HEK293T (cell line): ENCODE measurements at regions not wholly inside any gene's neighbourhood (a gene's known extent, or its start where the extent isn't known, plus 50 kb on each side); places are given as distances from the start of the nearest gene placed in this dataset.

Experiments
- ARNT ChIP-seq: fragments of 450-650 bp; IDR thresholded peaks from 2 replicates; pipeline ENCODE4 v1.6.1; 2017; ENCODE audit warnings: mild to moderate bottlenecking
- BHLHE40 ChIP-seq: fragments of 450-650 bp; IDR thresholded peaks from 2 replicates; pipeline ENCODE4 v1.6.1; 2016; ENCODE audit warnings: mild to moderate bottlenecking, moderate library complexity, borderline replicate concordance
- SP1 ChIP-seq: fragments of 450-650 bp; IDR thresholded peaks from 2 replicates; pipeline ENCODE4 v1.6.1; 2017
- TARDBP ChIP-seq: fragments of 450-650 bp; IDR thresholded peaks from 2 replicates; pipeline ENCODE4 v1.6.1; 2016
- TF ChIP-seq, protein P1 (sequence below): fragments of 450-650 bp; IDR thresholded peaks from 2 replicates; pipeline ENCODE4 v1.6.1; 2016

DNA sequence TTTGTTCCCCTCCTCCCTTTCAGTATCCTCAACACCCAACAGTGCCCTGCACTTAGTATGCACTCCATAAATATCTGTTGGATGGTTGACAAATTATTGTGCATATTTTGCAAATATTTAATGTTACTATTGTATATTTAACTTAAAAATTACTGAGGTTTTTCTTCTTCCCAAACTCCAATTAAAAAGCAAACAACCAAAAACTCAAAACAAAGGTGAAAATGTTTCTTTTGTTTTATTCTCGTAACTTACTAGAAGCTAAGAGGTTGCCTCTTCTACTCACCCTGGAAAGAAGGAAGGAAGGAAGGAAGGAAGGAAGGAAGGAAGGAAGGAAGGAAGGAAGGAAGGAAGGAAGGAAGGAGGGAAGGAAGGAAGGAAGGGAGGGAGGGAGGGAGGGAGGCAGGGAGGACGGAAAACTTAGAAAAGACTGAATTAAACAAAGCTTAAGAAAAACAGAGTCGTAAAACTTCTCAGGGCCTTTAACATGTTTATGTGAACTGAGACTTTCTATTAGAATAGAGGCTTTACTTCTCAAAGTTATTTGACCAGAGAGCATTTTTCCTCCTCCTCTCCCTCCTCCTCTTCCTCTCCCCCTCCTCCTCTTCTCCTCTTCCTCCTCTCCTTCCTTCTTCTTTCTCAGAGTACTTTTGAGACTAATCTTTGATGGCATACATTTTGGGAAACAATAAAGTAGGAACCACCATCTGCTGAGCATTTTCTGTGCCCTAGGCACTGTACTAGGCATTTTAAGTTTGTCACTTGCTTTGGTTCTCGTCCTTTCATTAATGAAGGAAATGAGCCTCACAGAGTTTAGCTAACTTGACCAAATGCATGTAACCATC is 396.6 kb upstream of the WWC1 start:
- no peak for TF ChIP-seq TARDBP
- no peak for TF ChIP-seq BHLHE40
- no peak for TF ChIP-seq SP1
- TF ChIP-seq ARNT = no peak
- TF ChIP-seq, protein P1, sequence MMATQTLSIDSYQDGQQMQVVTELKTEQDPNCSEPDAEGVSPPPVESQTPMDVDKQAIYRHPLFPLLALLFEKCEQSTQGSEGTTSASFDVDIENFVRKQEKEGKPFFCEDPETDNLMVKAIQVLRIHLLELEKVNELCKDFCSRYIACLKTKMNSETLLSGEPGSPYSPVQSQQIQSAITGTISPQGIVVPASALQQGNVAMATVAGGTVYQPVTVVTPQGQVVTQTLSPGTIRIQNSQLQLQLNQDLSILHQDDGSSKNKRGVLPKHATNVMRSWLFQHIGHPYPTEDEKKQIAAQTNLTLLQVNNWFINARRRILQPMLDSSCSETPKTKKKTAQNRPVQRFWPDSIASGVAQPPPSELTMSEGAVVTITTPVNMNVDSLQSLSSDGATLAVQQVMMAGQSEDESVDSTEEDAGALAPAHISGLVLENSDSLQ = no peak
